ENCODE measurements at regions not wholly inside any gene's neighbourhood (a gene's known extent, or its start where the extent isn't known, plus 50 kb on each side); places are given as distances from the start of the nearest gene placed in this dataset.

DNA sequence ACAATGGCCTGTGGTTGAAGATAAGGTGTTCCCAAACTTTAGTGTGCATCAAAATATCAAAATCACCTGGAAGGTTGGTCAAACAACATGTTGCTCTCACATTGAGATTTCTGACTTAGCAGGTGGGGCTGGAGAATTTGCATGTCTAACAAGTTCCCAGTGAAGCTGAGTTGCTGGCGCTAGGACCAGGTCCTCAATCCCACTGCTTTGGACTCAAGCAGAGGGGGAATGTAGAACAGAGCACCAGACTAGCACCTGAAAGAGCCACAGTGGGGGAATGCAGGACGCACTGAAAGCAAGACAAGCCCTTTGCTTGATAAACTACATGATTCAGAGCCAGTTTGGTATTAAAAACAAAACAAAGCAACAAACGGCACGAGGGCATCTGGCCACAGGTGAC, 458.1 kb downstream of the MTRR start:
- no peaks in the 10 kb centered on the region for H3K36me3 ChIP-seq (ENCODE audit: insufficient read depth, low read length)
- no peak overlapping the region for H3K4me3 ChIP-seq (ENCODE audit: low read length)
- 77% methylated on average over 4 of the region's 4 CpGs for WGBS
- H3K27ac ChIP-seq (ENCODE audit: low read depth, low read length), result no peak overlapping the region
- H3K9me3 ChIP-seq (ENCODE audit: insufficient read depth, low read depth, low read length), result no peaks in the 10 kb centered on the region
- no peaks in the 10 kb centered on the region for H3K4me1 ChIP-seq (ENCODE audit: insufficient read depth, low read length)
- no peak overlapping the region for H3K9ac ChIP-seq (ENCODE audit: low read depth, low read length)
- H3K27me3 ChIP-seq (ENCODE audit: insufficient read depth, low read length), result no peaks in the 10 kb centered on the region

DNA sequence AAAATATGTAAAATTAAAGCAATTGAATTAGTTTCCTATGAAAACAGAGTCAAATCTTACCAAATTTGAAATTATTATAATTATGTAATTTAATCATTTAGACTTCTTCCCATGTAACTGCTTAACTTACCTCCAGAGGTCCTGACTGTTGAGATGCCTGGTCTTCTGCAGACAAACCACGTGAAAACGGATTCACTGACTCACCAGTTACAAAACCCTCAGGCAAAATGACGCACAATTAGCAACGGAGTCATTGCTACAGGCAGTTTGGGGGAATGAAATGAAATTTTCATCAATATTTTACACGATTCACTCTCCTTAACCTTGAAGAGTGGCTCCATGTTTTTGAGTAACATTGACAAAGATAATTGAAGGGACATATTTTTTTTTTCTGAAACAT, 460.8 kb downstream of the MTRR start:
- 84% methylated on average over 4 of the region's 5 CpGs for WGBS
- Histone ChIP-seq H3K4me3 (ENCODE audit: low read length) (no peak overlapping the region), H3K27me3 (ENCODE audit: insufficient read depth, low read length) (no peaks in the 10 kb centered on the region), H3K4me1 (ENCODE audit: insufficient read depth, low read length) (no peaks in the 10 kb centered on the region), H3K9me3 (ENCODE audit: insufficient read depth, low read depth, low read length) (no peaks in the 10 kb centered on the region), H3K36me3 (ENCODE audit: insufficient read depth, low read length) (no peaks in the 10 kb centered on the region), H3K9ac (ENCODE audit: low read depth, low read length) (no peak overlapping the region), H3K27ac (ENCODE audit: low read depth, low read length) (no peak overlapping the region)

DNA sequence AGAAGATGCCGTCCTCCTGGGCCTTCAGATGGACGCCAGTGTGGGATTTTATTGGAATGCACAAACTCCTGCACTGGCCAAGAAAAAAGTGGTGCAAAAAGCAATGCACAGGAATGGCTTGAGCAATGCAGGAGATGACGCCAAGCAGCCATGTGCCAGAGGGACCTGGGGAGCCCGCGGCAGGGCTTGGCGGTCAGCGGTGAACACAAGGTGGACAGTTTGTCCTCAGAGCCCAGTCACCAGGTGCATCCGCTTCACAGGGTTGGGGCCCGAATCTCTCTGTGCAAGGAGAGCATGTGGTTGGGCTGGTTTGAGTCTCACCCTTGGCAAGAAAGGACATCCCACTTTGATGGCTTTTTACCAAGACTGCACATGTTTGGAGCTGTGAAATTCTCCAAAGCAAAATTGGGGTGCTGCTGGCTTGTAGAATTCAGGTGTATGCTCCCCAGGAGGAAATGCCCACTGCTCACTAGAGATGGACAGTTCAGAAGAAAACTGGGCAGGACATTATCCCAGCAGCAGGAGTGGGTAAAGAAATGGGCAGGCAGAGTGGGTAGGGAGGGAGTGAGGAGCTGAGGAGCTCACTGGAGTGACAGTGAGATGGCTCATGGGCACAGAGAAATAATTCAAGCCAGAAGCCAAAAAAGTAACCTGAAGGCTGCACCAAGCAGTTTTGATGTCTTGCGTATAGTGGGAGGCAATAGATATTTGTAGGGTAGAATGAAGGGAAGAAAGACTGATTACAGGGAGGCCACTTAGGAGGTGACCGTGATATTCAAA, 463.9 kb downstream of the MTRR start:
- Histone ChIP-seq H3K4me3 (ENCODE audit: low read length) (no peak overlapping the region), H3K27me3 (ENCODE audit: insufficient read depth, low read length) (no peaks in the 10 kb centered on the region), H3K4me1 (ENCODE audit: insufficient read depth, low read length) (no peaks in the 10 kb centered on the region), H3K27ac (ENCODE audit: low read depth, low read length) (no peak overlapping the region), H3K9ac (ENCODE audit: low read depth, low read length) (no peak overlapping the region), H3K9me3 (ENCODE audit: insufficient read depth, low read depth, low read length) (no peaks in the 10 kb centered on the region), H3K36me3 (ENCODE audit: insufficient read depth, low read length) (no peaks in the 10 kb centered on the region)
- WGBS, result 95% methylated on average over 11 of the region's 11 CpGs

DNA sequence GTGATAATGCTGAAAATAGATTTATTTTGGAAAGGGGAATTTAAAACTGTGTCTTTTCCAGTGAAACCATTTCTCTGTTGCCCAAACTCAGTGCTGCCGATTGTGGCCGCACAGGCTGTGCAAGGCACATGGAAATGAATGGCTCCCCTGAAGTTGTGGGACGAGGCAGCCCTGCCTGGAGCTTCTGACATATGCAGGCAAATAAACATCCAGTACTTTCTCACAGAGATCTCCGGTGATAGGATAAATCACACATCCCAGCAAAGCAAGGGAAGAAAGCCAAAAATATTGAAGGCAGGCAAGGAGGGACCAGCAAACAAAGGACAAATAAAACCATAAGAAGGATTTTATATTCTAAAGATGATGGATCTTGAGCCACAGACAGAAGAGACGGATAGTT, 464.5 kb downstream of the MTRR start:
- no peak overlapping the region for H3K4me3 ChIP-seq (ENCODE audit: low read length)
- H3K4me1 ChIP-seq (ENCODE audit: insufficient read depth, low read length), result no peaks in the 10 kb centered on the region
- H3K9ac ChIP-seq (ENCODE audit: low read depth, low read length), result no peak overlapping the region
- no peak overlapping the region for H3K27ac ChIP-seq (ENCODE audit: low read depth, low read length)
- no peaks in the 10 kb centered on the region for H3K9me3 ChIP-seq (ENCODE audit: insufficient read depth, low read depth, low read length)
- 98% methylated on average over 5 of the region's 5 CpGs for WGBS
- no peaks in the 10 kb centered on the region for H3K27me3 ChIP-seq (ENCODE audit: insufficient read depth, low read length)
- H3K36me3 ChIP-seq (ENCODE audit: insufficient read depth, low read length), result no peaks in the 10 kb centered on the region

DNA sequence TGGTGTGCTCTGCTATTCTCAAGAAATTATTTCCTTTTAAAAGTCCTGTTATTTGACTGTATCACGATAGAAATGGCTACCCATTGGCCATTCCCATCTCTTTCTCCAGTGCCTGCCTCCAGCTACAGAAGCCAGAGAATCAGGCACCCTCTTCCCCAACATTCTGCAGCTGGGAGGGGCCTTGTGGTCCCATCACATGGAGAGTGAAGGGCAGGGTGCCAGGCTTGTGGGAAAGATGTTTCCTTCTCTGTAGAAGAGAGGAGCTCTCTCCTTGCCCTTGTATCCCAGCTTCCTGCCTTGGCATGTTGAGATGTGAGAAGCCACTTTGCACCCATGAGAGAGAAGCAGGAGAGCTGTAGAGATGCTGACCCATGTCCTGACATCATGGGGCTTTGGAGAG, 465.0 kb downstream of the MTRR start:
- Histone ChIP-seq H3K4me3 (ENCODE audit: low read length) (no peak overlapping the region), H3K27me3 (ENCODE audit: insufficient read depth, low read length) (no peaks in the 10 kb centered on the region), H3K9ac (ENCODE audit: low read depth, low read length) (no peak overlapping the region), H3K9me3 (ENCODE audit: insufficient read depth, low read depth, low read length) (no peaks in the 10 kb centered on the region), H3K4me1 (ENCODE audit: insufficient read depth, low read length) (no peaks in the 10 kb centered on the region), H3K27ac (ENCODE audit: low read depth, low read length) (no peak overlapping the region), H3K36me3 (ENCODE audit: insufficient read depth, low read length) (no peaks in the 10 kb centered on the region)
- WGBS, result 97% methylated on average over 1 of the region's 1 CpG

DNA sequence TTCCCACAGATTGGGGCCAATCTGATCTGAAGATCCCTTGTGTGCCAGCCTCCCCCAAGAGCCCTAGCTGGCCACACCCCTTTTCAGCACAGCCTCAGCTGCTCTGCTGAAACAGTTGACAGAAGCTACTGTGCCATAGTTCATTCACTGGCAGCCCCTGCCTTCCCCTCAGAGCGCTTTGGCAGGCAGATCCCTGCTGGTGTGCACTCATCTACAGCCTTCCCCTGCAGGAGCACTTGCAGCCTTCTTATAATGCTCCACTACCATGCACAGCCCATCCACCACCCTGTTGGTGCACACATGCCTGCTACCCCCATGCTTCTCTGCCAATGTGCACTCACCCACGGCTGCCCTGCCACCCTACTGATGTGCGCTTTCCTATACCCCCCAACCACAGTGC, 471.3 kb downstream of the MTRR start:
- no peak overlapping the region for H3K27ac ChIP-seq (ENCODE audit: low read depth, low read length)
- H3K9me3 ChIP-seq (ENCODE audit: insufficient read depth, low read depth, low read length), result no peaks in the 10 kb centered on the region
- no peaks in the 10 kb centered on the region for H3K36me3 ChIP-seq (ENCODE audit: insufficient read depth, low read length)
- 89% methylated on average over 3 of the region's 3 CpGs for WGBS
- H3K9ac ChIP-seq (ENCODE audit: low read depth, low read length), result no peak overlapping the region
- H3K27me3 ChIP-seq (ENCODE audit: insufficient read depth, low read length), result no peaks in the 10 kb centered on the region
- H3K4me3 ChIP-seq (ENCODE audit: low read length), result no peak overlapping the region
- no peaks in the 10 kb centered on the region for H3K4me1 ChIP-seq (ENCODE audit: insufficient read depth, low read length)

DNA sequence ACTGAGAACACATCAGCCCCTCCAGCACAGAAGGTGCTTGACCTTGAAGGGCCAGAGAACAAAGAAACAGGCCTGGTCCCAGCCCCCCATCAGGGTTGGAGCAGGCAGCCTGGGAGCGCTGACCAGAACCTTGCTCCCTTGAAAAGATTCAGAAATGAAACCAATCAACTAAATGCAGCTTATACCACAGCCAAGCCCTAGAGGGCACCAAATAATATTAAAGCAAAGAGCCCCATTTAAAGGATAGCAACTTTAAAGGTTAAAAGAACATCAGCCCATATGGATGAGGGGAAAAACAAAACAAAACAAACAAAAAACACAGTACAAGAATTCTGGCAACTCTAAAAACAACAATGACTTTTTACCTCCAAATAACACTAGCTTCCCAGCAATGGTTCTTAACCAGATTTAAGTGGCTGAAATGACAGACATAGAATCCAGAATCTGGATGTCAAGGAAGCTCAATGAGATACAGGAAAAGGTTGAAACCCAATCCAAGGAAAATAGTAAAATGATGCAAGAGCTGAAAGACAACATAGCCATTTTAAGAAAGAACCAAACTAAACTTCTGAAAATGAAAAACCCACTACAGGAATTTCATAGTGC, 471.9 kb downstream of the MTRR start:
- Histone ChIP-seq H3K36me3 (ENCODE audit: insufficient read depth, low read length) (no peaks in the 10 kb centered on the region), H3K27ac (ENCODE audit: low read depth, low read length) (no peak overlapping the region), H3K9ac (ENCODE audit: low read depth, low read length) (no peak overlapping the region), H3K4me1 (ENCODE audit: insufficient read depth, low read length) (no peaks in the 10 kb centered on the region), H3K9me3 (ENCODE audit: insufficient read depth, low read depth, low read length) (no peaks in the 10 kb centered on the region), H3K4me3 (ENCODE audit: low read length) (no peak overlapping the region), H3K27me3 (ENCODE audit: insufficient read depth, low read length) (no peaks in the 10 kb centered on the region)
- WGBS, result 67% methylated on average over 1 of the region's 1 CpG

DNA sequence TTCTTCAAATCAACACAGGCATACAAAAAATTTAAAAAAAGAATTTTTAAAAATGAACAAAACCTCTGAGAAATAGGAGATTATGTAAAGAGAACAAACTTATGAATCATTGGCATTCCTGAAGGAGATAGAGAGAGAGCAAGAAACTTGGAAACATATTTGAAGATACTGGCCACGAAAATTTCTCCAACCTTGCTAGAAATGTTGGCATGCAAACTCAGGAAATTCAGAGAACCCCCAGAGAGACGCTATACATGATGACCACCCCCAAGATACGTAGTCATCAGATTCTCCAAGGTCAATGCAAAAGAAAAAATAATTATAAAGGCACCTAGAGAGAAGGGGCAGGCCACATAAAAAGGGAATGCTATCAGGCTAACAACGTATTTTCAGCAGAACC, 472.5 kb downstream of the MTRR start:
- Histone ChIP-seq H3K9me3 (ENCODE audit: insufficient read depth, low read depth, low read length) (no peaks in the 10 kb centered on the region), H3K27ac (ENCODE audit: low read depth, low read length) (no peak overlapping the region), H3K4me1 (ENCODE audit: insufficient read depth, low read length) (no peaks in the 10 kb centered on the region), H3K4me3 (ENCODE audit: low read length) (no peak overlapping the region), H3K36me3 (ENCODE audit: insufficient read depth, low read length) (no peaks in the 10 kb centered on the region), H3K27me3 (ENCODE audit: insufficient read depth, low read length) (no peaks in the 10 kb centered on the region), H3K9ac (ENCODE audit: low read depth, low read length) (no peak overlapping the region)
- WGBS, result 64% methylated on average over 3 of the region's 4 CpGs

DNA sequence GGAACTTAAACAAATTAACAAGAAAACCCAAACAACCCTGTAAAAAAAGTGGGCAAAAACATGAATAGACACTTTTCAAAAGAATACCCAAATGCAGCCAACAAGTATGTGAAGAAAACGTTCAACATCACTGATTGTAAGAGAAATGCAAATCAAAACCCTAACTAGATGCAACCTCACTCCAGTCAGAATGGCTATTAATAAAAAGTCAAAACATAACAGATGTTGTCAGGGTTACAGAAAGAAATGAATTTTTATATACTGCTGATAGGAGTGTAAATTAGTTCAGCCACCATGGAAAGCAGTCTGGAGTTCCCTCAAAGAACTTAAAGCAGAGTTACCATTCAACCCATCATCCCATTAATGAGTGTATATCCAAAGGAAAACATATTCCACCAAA, 479.0 kb downstream of the MTRR start:
- Histone ChIP-seq H3K4me1 (ENCODE audit: insufficient read depth, low read length) (no peaks in the 10 kb centered on the region), H3K27me3 (ENCODE audit: insufficient read depth, low read length) (no peaks in the 10 kb centered on the region), H3K27ac (ENCODE audit: low read depth, low read length) (no peak overlapping the region), H3K9ac (ENCODE audit: low read depth, low read length) (no peak overlapping the region), H3K36me3 (ENCODE audit: insufficient read depth, low read length) (no peaks in the 10 kb centered on the region), H3K4me3 (ENCODE audit: low read length) (no peak overlapping the region), H3K9me3 (ENCODE audit: insufficient read depth, low read depth, low read length) (no peaks in the 10 kb centered on the region; the same call in 1 of the 2 replicates)
- 86% methylated on average over 1 of the region's 1 CpG for WGBS

DNA sequence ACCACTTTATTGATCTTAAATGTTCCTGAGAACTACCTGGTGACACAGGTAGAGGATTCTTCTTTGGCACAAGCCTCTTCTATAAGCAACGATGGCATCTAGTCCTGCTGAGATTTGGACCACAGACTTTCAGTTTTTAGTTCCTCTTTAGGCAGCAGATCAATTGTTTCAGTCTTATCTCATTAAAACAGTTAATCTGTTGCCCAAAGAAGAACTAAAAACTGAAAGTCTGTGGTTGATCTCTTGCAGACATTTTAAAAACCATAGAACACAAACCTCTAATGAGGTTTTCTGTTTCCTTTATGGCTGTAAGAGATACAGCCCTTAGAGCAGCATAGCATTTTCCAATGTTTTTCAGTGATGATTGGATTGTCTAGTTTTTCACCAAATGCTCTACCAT, 480.9 kb downstream of the MTRR start:
- WGBS, result 89% methylated on average over 1 of the region's 1 CpG
- no peaks in the 10 kb centered on the region; the same call in 1 of the 2 replicates for H3K9me3 ChIP-seq (ENCODE audit: insufficient read depth, low read depth, low read length)
- H3K9ac ChIP-seq (ENCODE audit: low read depth, low read length), result no peak overlapping the region
- H3K27me3 ChIP-seq (ENCODE audit: insufficient read depth, low read length), result no peaks in the 10 kb centered on the region
- no peaks in the 10 kb centered on the region for H3K36me3 ChIP-seq (ENCODE audit: insufficient read depth, low read length)
- no peaks in the 10 kb centered on the region for H3K4me1 ChIP-seq (ENCODE audit: insufficient read depth, low read length)
- no peak overlapping the region for H3K4me3 ChIP-seq (ENCODE audit: low read length)
- no peak overlapping the region for H3K27ac ChIP-seq (ENCODE audit: low read depth, low read length)

DNA sequence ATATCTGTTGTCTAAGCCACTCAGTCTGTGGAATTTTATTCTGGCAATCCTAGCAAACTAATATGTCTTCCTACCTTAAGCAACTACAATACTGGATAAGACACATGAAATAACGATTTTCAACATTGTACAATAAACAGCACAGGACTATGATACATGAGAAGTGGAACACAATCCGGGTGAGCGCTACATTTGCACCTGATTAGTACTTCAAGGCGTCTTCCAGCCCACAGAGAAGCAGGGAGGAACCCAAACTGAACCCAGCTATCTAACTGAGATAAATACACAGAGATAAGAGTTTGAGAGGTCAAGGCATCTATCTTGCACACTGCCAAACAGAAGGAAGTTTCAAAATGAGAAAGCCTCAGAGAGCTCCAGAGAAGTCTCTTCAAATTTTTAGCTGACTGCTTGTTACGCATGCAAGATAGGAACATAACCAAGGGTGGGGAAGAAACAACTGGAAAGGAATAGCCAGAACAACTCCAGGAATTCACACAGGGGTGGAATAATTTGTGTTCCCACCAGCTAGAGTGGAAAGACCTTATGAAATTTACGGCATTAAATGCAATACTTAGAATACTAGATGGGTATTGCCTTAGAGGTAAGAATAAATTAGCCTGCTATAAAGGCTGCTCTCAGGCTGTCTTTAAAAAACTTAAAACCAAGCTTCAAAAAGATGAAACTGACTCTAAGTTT, 481.8 kb downstream of the MTRR start:
- H3K9me3 ChIP-seq (ENCODE audit: insufficient read depth, low read depth, low read length), result no peaks in the 10 kb centered on the region; the same call in 1 of the 2 replicates
- no peak overlapping the region for H3K9ac ChIP-seq (ENCODE audit: low read depth, low read length)
- no peaks in the 10 kb centered on the region for H3K4me1 ChIP-seq (ENCODE audit: insufficient read depth, low read length)
- no peak overlapping the region for H3K27ac ChIP-seq (ENCODE audit: low read depth, low read length)
- no peak overlapping the region for H3K4me3 ChIP-seq (ENCODE audit: low read length)
- H3K36me3 ChIP-seq (ENCODE audit: insufficient read depth, low read length), result no peaks in the 10 kb centered on the region
- no peaks in the 10 kb centered on the region for H3K27me3 ChIP-seq (ENCODE audit: insufficient read depth, low read length)
- WGBS, result 92% methylated on average over 6 of the region's 6 CpGs

All from HUES64 (cell line).